IPS DF 6.9 (cell line): ENCODE measurements at regions not wholly inside any gene's neighbourhood (a gene's known extent, or its start where the extent isn't known, plus 50 kb on each side); places are given as distances from the start of the nearest gene placed in this dataset.

ENCODE experiments used
- DNase-seq: peaks from one replicate; pipeline ENCODE4 v3.0.0-alpha.2; 2013; ENCODE audit warnings: low read depth, low spot score
- H3K27ac ChIP-seq: one replicate; pipeline ENCODE4 v1.5.1; 2013; ENCODE audit warnings: low read length, control low read depth
- H3K27me3 ChIP-seq: 2 replicates; pipeline ENCODE4 v1.6.1; 2013; ENCODE audit warnings: mild to moderate bottlenecking, low read length; ENCODE audit not compliant: control insufficient read depth, insufficient read depth
- H3K36me3 ChIP-seq: 2 replicates; pipeline ENCODE4 v1.6.1; 2013; ENCODE audit warnings: low read length; ENCODE audit not compliant: control insufficient read depth, insufficient read depth
- H3K4me1 ChIP-seq: 2 replicates; pipeline ENCODE4 v1.6.1; 2013; ENCODE audit warnings: low read length; ENCODE audit not compliant: control insufficient read depth, insufficient read depth
- H3K4me3 ChIP-seq: 2 replicates; pipeline ENCODE4 v1.5.1; 2013; ENCODE audit warnings: mild to moderate bottlenecking, low read length
- H3K9me3 ChIP-seq: 2 replicates; pipeline ENCODE4 v1.6.1; 2013; ENCODE audit warnings: low read length, inconsistent platforms; ENCODE audit not compliant: control insufficient read depth, insufficient read depth
- WGBS: extraction: QIAGEN DNeasy Blood & Tissue Kit; methylation state at CpG from one replicate; pipeline ENCODE4 v1.1.7; 2013; ENCODE audit warnings: mixed read lengths, missing lambda C conversion rate; ENCODE audit not compliant: insufficient read length, insufficient coverage; 5-methylcytosine and 5-hydroxymethylcytosine counted together

DNA sequence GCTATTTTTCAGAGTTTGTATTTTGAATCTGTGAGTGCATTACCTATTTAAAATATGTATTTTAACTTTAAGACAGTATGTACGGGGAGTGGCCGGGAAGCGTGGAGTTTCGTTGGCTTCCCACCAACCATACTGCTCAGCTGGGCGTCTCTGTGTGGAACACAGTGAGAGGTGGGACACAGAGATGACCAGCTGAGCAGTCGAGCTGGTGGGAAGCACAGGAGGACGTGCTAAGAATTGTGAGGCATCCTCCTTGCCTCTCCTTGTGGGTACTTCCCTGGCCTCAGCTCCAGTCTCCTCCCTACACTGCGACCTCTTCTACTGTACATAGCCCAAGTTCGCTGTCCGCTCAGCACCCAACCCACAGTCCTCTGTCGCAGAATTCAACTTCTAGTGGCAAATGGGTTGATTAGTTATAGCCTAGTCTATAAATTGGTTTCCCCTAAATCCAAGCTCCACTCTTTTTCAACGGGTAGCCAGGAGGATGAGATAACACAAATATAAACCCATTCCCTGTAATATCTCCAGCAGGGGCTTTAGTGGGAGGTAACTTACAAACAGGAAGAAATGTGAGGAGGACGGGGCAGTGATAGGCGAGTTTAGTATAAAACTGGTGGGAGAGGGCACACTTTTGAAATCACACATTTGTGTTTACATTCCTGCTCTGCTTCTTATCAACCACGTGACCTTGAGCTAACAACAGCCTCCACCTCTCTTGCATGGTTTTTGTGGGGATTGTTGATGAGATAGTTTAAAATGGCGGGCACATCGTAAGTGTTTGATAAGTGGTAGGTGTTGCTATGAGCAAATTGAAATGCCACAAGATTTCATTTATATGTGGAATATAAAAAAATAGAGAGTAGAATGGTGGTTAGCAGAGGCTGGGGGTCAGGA, 211.9 kb upstream of the HS3ST3A1 start:
- Histone ChIP-seq H3K4me1 (no peaks in the 10 kb centered on the region), H3K36me3 (no peaks in the 10 kb centered on the region), H3K27me3 (no peaks in the 10 kb centered on the region), H3K4me3 (no peak overlapping the region), H3K9me3 (no peaks in the 10 kb centered on the region), H3K27ac (no peak overlapping the region)
- DNase-seq: no peak
- no CpG with 5 or more reads among the region's 17 CpGs for WGBS

DNA sequence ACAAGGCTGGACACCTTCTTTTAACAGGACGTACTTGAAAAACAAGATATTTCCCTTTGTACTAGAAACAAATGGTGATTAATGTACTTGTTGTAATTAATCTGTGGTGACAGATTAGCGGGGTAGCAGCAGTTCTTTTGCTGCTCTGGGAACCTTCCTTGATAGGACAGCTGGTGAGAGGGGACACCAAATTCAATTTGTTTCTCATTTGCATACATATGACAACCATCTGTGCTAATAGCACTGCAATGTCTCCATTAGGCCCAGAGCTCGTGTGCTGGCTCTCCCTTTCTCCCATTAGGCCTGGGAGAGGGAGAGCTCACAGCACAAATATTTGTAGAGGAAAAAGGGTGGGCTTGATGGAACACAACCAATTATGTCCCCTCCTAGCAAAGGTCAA, 221.0 kb upstream of the HS3ST3A1 start:
- DNase-seq: no peak
- Histone ChIP-seq H3K9me3 (no peaks in the 10 kb centered on the region), H3K4me1 (no peaks in the 10 kb centered on the region), H3K27me3 (no peaks in the 10 kb centered on the region), H3K36me3 (no peaks in the 10 kb centered on the region), H3K27ac (no peak overlapping the region), H3K4me3 (no peak overlapping the region)
- no CpG with 5 or more reads among the region's 3 CpGs for WGBS

DNA sequence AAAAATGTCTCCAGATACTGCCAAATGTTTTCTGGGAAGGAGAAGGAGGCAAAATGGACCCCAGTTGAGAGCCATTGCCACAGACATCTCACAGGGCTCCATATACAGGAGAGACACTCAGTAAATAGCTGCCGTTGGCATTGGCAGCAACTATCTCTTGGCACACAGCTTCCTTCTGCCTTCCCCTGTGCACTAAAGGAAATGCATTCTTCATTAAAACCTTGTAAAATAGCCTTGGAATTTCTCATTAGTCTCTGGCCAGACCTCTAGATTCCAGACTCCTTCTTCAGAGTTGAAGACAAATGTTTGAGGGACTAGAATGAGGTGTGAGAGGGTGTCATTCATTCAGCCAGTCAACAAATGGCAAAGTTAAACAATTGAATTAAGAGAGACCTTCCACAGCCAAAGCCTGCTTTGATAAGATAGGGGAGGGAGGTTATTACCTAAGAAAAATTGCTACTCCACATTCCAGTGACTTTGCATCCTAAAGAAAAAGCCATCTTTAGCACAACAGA, 223.9 kb upstream of the HS3ST3A1 start:
- no CpG with 5 or more reads among the region's 1 CpG for WGBS
- Histone ChIP-seq H3K27ac (no peak overlapping the region), H3K27me3 (no peaks in the 10 kb centered on the region)

DNA sequence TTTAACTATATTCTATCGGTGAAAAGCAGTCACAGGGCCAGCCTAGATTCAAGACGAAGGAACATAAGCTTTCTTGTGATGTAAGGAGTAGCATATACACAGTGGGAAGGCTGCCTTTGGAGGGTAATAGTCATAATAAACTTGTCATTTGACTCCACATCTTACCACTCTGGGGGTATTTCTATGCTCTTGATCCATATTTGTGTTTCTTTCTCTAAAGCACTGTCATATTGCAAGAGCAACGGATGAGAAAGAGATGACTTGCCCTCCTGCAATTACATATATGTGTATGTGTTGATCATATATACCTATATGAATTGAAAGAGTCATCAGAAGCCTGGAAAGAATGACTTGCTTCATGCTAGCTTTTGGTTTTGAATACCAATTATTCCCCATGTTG, 225.4 kb upstream of the HS3ST3A1 start:
- Histone ChIP-seq H3K4me1 (no peaks in the 10 kb centered on the region), H3K27ac (no peak overlapping the region), H3K4me3 (no peak overlapping the region), H3K36me3 (no peaks in the 10 kb centered on the region), H3K9me3 (no peaks in the 10 kb centered on the region), H3K27me3 (no peaks in the 10 kb centered on the region)
- no peak for DNase-seq
- WGBS: no CpG with 5 or more reads among the region's 3 CpGs

More for the DNA sequence above, 223.9 kb upstream of the HS3ST3A1 start:
- H3K4me1 ChIP-seq: no peaks in the 10 kb centered on the region
- no peaks in the 10 kb centered on the region for H3K9me3 ChIP-seq
- no peak overlapping the region for H3K4me3 ChIP-seq
- no peaks in the 10 kb centered on the region for H3K36me3 ChIP-seq
- DNase-seq: no peak

DNA sequence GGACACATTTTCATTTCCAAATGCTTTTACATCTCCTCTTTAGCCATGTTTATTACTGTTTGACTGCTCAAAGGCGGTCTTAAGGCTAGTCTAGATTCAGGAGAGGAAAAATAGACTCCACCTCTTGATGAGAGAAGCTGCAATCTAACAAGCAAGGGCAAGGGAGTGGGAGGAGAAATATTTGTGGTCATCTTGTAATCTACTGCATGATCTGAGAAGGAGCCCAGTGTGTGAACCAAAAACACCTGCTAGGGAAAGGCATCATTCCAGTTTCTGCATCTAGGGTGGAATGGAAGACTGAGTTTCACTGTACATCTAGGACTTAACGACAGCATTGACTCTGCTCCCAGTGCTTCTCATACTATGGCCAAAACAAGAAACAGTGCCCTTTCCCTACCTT, 232.2 kb upstream of the HS3ST3A1 start:
- H3K27ac ChIP-seq: no peak overlapping the region
- no peaks in the 10 kb centered on the region for H3K27me3 ChIP-seq
- WGBS: no CpG with 5 or more reads among the region's 2 CpGs
- no peaks in the 10 kb centered on the region for H3K9me3 ChIP-seq
- no peak overlapping the region for H3K4me3 ChIP-seq
- no peak for DNase-seq
- no peaks in the 10 kb centered on the region for H3K4me1 ChIP-seq
- H3K36me3 ChIP-seq: no peaks in the 10 kb centered on the region

DNA sequence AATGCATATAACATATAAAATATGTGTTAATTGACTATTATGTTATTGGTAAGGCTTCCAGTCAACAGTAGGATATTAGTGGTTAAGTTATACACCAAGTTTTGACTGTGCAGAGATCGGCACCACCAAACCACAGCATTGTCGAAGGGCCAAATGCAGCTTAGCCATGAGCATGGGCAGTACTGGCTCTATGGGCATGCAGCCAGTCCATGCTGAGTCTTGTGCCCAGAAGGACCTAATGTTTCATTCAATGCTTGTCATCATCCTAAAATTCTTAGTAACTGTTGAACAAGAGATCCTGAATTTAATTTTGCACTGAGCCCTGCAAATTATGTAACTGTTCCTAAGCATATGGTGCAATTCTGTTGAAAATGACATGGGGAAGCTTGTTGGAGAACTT, 233.4 kb upstream of the HS3ST3A1 start:
- no CpG with 5 or more reads among the region's 2 CpGs for WGBS
- Histone ChIP-seq H3K9me3 (no peaks in the 10 kb centered on the region), H3K36me3 (no peaks in the 10 kb centered on the region), H3K27me3 (no peaks in the 10 kb centered on the region), H3K4me3 (no peak overlapping the region), H3K4me1 (no peaks in the 10 kb centered on the region), H3K27ac (no peak overlapping the region)
- no peak for DNase-seq

DNA sequence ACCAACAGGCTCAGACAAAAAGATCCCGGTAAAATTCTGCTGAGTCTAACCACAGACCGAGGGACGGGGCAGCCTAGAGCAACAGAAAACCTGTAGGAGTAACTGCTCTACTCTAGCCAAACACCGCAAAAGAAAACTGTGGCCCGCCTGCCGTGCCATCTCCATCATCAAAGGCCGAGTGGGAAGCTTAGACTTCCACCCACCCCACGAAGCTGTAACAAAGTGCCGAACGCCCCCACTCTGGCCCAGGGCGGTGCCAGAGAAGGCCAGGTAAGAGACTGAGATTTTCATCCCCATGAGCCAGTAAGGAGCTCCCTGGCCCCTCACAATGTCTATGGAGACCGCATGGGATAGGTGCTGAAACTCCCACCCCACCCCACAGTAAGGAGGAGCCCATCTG, 231.9 kb upstream of the COX10 start:
- no peak for DNase-seq
- Histone ChIP-seq H3K4me3 (no peak overlapping the region), H3K9me3 (no peaks in the 10 kb centered on the region), H3K4me1 (no peaks in the 10 kb centered on the region), H3K27me3 (no peaks in the 10 kb centered on the region), H3K36me3 (no peaks in the 10 kb centered on the region), H3K27ac (no peak overlapping the region)
- no CpG with 5 or more reads among the region's 12 CpGs for WGBS

DNA sequence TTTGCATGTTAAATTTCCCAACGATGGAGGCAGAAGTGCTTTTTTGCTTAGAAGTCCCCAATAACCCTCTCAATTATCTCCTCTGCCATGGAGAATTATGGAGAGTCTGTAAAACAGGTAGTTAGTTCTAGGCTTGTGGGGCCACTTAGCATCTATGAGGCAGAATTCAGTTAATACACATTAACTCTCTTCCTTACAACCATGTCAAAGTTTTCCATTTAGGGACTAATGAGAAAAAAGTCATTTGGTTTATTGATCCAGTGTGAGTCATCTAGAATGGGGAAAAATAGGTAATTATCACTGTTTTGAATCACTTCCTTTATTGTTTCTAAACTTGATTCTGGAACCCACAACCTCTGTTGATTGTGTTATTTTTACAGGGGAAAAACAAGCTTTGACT, 229.1 kb upstream of the COX10 start:
- no CpG with 5 or more reads among the region's 1 CpG for WGBS
- Histone ChIP-seq H3K9me3 (no peaks in the 10 kb centered on the region), H3K4me1 (no peaks in the 10 kb centered on the region), H3K27me3 (no peaks in the 10 kb centered on the region), H3K27ac (no peak overlapping the region), H3K36me3 (no peaks in the 10 kb centered on the region), H3K4me3 (no peak overlapping the region)
- no peak for DNase-seq

DNA sequence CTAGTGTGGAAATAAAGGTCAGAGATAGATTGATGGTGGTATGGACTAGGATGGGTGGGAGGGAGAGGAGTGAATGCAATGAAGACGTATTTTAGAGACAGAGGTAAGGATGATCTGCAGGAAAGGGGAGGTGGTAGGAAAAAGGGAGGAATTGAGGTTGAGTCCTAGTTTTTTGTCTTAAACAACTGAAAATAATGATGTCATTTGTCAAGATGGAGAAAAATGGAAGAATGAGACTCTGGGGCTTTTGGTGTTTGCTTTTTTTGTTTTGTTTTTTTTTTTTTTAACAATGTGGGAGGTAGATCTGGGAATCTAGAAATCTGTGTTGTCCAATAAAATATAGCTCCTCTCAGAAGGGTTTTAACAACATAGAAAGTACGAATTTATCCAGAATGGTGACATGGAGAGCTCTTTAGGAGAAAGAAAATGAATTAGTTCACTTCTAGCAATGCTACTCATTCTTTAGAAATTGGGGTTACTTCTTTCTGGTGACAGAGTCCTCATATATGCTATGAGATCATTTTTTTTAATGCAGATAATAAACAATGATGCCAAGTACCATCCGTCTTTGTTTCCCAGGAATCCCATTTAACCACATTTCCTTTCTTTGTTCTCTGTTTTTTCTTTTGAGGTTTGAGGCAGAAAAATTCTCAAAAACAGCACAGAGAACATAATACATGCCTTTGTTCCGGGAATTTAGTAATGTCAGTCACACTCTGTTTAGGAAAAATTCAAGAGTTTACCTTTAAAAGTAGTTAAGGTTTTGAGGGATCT, 225.3 kb upstream of the COX10 start:
- Histone ChIP-seq H3K4me1 (no peaks in the 10 kb centered on the region), H3K36me3 (no peaks in the 10 kb centered on the region), H3K4me3 (no peak overlapping the region), H3K27me3 (no peaks in the 10 kb centered on the region), H3K27ac (no peak overlapping the region), H3K9me3 (no peaks in the 10 kb centered on the region)
- no peak for DNase-seq
- 100% methylated on average over 1 of the region's 4 CpGs for WGBS

DNA sequence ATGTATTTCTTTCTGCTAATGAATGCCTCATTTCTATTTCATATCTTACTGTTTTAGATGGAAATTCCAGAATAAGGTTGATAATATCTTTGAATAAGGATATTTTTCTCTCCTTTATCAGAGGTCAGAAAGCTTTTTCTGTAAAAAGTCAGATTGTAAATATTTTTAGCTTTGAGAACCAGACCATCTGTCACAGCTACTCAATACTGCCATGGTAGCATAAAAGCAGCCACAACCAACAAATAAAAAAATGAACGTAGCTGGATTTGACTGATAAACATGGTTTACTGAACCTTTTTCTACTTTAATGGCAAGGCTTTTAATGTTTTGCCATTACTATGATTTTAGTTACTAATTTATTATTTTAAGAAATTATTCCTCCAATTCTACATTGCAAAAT, 217.4 kb upstream of the COX10 start:
- no CpG with 5 or more reads among the region's 1 CpG for WGBS
- no peak for DNase-seq
- no peaks in the 10 kb centered on the region for H3K27me3 ChIP-seq
- no peak overlapping the region for H3K27ac ChIP-seq
- H3K4me1 ChIP-seq: no peaks in the 10 kb centered on the region; the same call in 1 of the 2 replicates
- H3K4me3 ChIP-seq: no peak overlapping the region
- H3K9me3 ChIP-seq: no peaks in the 10 kb centered on the region
- no peaks in the 10 kb centered on the region for H3K36me3 ChIP-seq
